ENCODE measurements at regions not wholly inside any gene's neighbourhood (a gene's known extent, or its start where the extent isn't known, plus 50 kb on each side); places are given as distances from the start of the nearest gene placed in this dataset.

- H3K4me3 ChIP-seq (ENCODE audit: low read depth, low read length), result no peak overlapping the region
- DNase-seq (ENCODE audit: low read depth), result no peak
- no peak for TF ChIP-seq CTCF (conservative IDR thresholded peaks at IDR 0.05; ENCODE audit: low read depth, low read length)
Observed at GRCh38 chrX:42627891-42628290, 150.1 kb downstream of the PPP1R2C start.

- no peak overlapping the region for H3K4me3 ChIP-seq (ENCODE audit: low read depth, low read length)
- no peak for TF ChIP-seq CTCF (conservative IDR thresholded peaks at IDR 0.05; ENCODE audit: low read depth, low read length)
- no peak for DNase-seq (ENCODE audit: low read depth)
Observed at GRCh38 chrX:42624524-42624923, 153.4 kb downstream of the PPP1R2C start.

GRCh38 chrX:42619068-42619467 lies 158.9 kb downstream of the PPP1R2C start:
- no peak overlapping the region for H3K4me3 ChIP-seq (ENCODE audit: low read depth, low read length)
- no peak for TF ChIP-seq CTCF (conservative IDR thresholded peaks at IDR 0.05; ENCODE audit: low read depth, low read length)
- no peak for DNase-seq (ENCODE audit: low read depth)

- H3K4me3 ChIP-seq (ENCODE audit: low read depth, low read length), result no peak overlapping the region
- DNase-seq (ENCODE audit: low read depth), result no peak
- no peak for TF ChIP-seq CTCF (conservative IDR thresholded peaks at IDR 0.05; ENCODE audit: low read depth, low read length)
Observed at GRCh38 chrX:42616981-42617380, 161.0 kb downstream of the PPP1R2C start.

GRCh38 chrX:42615161-42615563 lies 162.8 kb downstream of the PPP1R2C start:
- DNase-seq (ENCODE audit: low read depth), result no peak
- peak; percentile 37 for TF ChIP-seq CTCF (conservative IDR thresholded peaks at IDR 0.05; ENCODE audit: low read depth, low read length)

GRCh38 chrX:42606591-42606990 lies 171.4 kb downstream of the PPP1R2C start:
- H3K4me3 ChIP-seq (ENCODE audit: low read depth, low read length), result no peak overlapping the region
- no peak for DNase-seq (ENCODE audit: low read depth)
- TF ChIP-seq CTCF (conservative IDR thresholded peaks at IDR 0.05; ENCODE audit: low read depth, low read length), result no peak

More at GRCh38 chrX:42615161-42615563, 162.8 kb downstream of the PPP1R2C start:
- H3K4me3 ChIP-seq (ENCODE audit: low read depth, low read length), result no peak overlapping the region

GRCh38 chrX:42604302-42604701 lies 173.7 kb downstream of the PPP1R2C start:
- no peak overlapping the region for H3K4me3 ChIP-seq (ENCODE audit: low read depth, low read length)
- DNase-seq (ENCODE audit: low read depth), result no peak
- TF ChIP-seq CTCF (conservative IDR thresholded peaks at IDR 0.05; ENCODE audit: low read depth, low read length), result no peak

Measured in epithelial cell of proximal tubule (primary cell).